Osteocyte (in vitro differentiated cells): ENCODE measurements at regions not wholly inside any gene's neighbourhood (a gene's known extent, or its start where the extent isn't known, plus 50 kb on each side); places are given as distances from the start of the nearest gene placed in this dataset.

ENCODE experiments used
- DNase-seq: peaks from one replicate; pipeline ENCODE4 v3.0.0; 2021; ENCODE audit warnings: mixed read lengths; ENCODE audit not compliant: unreplicated experiment; ENCODE audit errors: extremely low spot score
- H3K27ac Mint-ChIP-seq: one replicate; pipeline ENCODE4 v1.8.0; 2021; ENCODE audit warnings: mild to moderate bottlenecking, mixed read lengths; ENCODE audit not compliant: unreplicated experiment
- H3K27me3 Mint-ChIP-seq: one replicate; pipeline ENCODE4 v1.8.0; 2021; ENCODE audit warnings: mixed read lengths; ENCODE audit not compliant: unreplicated experiment
- H3K36me3 Mint-ChIP-seq: one replicate; pipeline ENCODE4 v1.8.0; 2021; ENCODE audit warnings: mixed read lengths; ENCODE audit not compliant: unreplicated experiment
- H3K4me1 Mint-ChIP-seq: one replicate; pipeline ENCODE4 v1.8.0; 2021; ENCODE audit warnings: mixed read lengths; ENCODE audit not compliant: unreplicated experiment
- H3K4me3 Mint-ChIP-seq: one replicate; pipeline ENCODE4 v1.8.0; 2021; ENCODE audit warnings: mild to moderate bottlenecking, moderate library complexity, mixed read lengths; ENCODE audit not compliant: unreplicated experiment
- H3K9me3 Mint-ChIP-seq: one replicate; pipeline ENCODE4 v1.8.0; 2021; ENCODE audit warnings: mixed read lengths; ENCODE audit not compliant: unreplicated experiment
- TF ChIP-seq, protein P1 (sequence below): fragments of 200-600 bp; sonication (generic); IDR thresholded peaks from 2 replicates; pipeline ENCODE4 v1.5.0; 2021; ENCODE audit warnings: antibody characterized with exemption, mild to moderate bottlenecking, moderate library complexity

DNA sequence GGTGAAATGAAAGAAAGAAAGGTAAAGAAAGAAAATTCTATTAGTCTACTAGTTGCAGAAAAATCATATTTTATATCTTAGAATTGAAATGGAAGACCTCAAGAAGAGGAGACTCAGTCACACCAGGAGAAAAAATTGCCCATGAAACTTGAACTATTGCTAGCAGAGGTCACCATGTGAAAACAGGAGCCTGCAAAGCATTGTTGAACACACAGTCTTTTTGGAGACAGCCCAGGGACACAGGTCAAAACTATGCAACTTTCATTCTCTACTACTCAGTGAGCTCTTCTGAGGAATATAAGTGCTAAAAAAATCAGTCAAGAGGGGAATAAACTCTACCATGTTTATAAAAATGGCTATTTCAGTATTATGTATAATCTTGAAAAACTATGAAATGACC, 89.8 kb upstream of the TENT5A start:
- Mint-ChIP-seq H3K36me3 (no peaks in the 10 kb centered on the region), H3K4me1 (peaks cover 24% of the 10 kb centered on the region), H3K27me3 (no peaks in the 10 kb centered on the region), H3K27ac (peak overlapping the region; percentile 56), H3K9me3 (peaks cover 12% of the 10 kb centered on the region), H3K4me3 (no peak overlapping the region)
- no peak for DNase-seq
- TF ChIP-seq, protein P1, sequence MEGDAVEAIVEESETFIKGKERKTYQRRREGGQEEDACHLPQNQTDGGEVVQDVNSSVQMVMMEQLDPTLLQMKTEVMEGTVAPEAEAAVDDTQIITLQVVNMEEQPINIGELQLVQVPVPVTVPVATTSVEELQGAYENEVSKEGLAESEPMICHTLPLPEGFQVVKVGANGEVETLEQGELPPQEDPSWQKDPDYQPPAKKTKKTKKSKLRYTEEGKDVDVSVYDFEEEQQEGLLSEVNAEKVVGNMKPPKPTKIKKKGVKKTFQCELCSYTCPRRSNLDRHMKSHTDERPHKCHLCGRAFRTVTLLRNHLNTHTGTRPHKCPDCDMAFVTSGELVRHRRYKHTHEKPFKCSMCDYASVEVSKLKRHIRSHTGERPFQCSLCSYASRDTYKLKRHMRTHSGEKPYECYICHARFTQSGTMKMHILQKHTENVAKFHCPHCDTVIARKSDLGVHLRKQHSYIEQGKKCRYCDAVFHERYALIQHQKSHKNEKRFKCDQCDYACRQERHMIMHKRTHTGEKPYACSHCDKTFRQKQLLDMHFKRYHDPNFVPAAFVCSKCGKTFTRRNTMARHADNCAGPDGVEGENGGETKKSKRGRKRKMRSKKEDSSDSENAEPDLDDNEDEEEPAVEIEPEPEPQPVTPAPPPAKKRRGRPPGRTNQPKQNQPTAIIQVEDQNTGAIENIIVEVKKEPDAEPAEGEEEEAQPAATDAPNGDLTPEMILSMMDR, result no peak

DNA sequence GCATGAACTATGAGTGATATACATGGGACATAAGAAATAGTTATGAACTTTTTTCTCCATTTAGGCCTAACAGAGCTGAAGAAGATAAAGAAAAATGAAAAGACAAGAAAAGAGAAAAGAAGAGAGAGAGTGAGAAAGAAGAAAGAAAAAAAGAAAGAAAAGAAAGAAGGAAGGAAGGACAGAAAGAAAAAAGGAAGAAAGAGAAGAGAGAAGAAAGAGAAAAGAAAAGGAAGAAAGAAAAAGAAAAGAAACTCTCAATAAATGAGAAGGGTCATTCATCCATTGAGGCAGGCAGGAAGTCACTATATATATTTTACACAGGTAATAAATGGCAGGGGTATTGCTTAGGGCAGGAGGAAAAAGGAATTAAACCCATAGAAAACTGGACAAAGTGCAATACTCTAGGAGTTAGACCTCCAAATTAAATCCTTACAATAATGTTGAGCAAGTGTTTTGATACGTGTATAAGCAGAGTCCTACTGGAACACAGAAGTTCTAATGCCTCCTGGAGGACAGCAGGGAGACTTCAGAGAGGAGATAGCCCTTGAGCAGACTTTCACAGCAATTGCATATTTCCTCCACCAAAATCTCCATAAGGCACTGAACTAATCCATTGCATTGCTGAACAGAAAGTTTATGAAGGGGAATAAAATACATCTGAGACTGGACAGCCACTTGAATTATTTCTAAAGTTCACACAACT, 86.4 kb upstream of the TENT5A start:
- Mint-ChIP-seq H3K36me3 (no peaks in the 10 kb centered on the region), H3K27me3 (no peaks in the 10 kb centered on the region), H3K27ac (no peak overlapping the region), H3K4me1 (peaks cover 29% of the 10 kb centered on the region), H3K4me3 (no peak overlapping the region), H3K9me3 (peaks cover 8% of the 10 kb centered on the region)
- TF ChIP-seq, protein P1, result no peak
- DNase-seq, result no peak

DNA sequence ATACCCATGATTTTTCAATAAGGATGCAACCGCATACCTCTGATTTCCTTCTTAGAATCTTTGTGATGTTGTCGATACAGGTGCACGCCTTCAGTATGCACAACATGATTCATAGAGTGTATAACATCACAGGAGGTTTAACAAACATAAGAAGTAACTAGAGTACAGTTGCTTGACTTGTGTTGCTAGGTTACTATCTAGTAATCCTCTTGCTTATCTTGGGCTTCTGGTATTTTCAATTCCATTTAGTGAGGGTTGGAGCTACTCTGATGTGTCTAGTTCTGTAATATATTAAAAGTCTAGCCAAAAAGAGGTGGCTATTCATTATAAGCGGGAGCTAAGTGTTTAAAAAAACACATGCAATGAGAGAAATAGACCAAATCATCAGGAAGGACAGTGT, 85.5 kb upstream of the TENT5A start:
- H3K36me3 Mint-ChIP-seq, result no peaks in the 10 kb centered on the region
- TF ChIP-seq, protein P1, result no peak
- peaks cover 25% of the 10 kb centered on the region for H3K4me1 Mint-ChIP-seq
- H3K4me3 Mint-ChIP-seq, result no peak overlapping the region
- H3K9me3 Mint-ChIP-seq, result peaks cover 5% of the 10 kb centered on the region
- H3K27me3 Mint-ChIP-seq, result no peaks in the 10 kb centered on the region
- no peak overlapping the region for H3K27ac Mint-ChIP-seq
- no peak for DNase-seq

DNA sequence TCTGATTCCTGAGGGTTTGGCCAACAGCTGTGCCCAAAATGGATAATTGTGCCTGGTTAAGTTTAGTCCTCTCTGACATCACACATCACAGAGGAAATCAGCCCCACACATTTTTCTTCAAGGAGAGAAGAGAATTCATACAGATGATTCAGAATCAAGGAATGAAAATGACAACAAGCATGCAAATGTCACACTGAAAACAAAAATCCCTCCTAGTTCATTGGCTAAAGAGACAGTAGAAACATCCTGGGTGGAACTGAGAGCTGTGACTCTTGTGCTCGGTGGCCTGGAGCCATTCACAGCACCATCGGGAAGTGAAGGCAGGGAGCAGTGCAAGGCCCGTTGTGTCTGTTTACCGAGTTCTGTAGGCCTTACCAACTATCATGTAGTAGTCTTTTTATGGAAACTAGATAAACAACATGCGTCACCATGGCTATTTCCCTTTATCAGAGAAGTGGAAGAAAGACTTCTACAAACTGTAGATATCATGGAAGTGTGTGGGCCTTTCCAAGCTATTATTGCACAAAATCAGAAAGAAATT, 81.7 kb upstream of the TENT5A start:
- H3K27me3 Mint-ChIP-seq, result no peaks in the 10 kb centered on the region
- H3K4me3 Mint-ChIP-seq, result peak overlapping the region; percentile 22
- TF ChIP-seq, protein P1, result no peak
- peaks cover 5% of the 10 kb centered on the region for H3K9me3 Mint-ChIP-seq
- peak overlapping the region; percentile 86 for H3K27ac Mint-ChIP-seq
- peaks cover 14% of the 10 kb centered on the region for H3K4me1 Mint-ChIP-seq
- no peaks in the 10 kb centered on the region for H3K36me3 Mint-ChIP-seq
- no peak for DNase-seq

DNA sequence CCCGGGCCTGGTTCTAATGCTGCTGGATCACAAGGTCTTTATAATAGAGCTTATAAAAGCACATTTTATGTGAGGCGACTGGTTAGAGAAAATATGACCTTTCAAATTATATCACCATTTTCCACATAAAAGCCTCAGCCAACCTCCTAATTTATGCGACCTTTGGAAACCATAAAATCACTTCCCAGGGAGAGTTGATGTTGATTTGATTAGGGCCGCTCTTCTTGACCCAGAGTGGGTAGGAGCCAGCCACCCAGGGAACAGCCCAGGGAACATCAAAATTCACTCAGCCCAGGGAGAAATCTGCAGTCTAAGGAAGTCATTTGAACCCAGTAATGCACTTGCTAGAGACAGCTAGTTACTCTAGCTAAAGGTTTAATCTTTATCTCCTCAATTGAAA, 79.8 kb upstream of the TENT5A start:
- no peaks in the 10 kb centered on the region for H3K36me3 Mint-ChIP-seq
- no peaks in the 10 kb centered on the region for H3K27me3 Mint-ChIP-seq
- no peak for DNase-seq
- H3K27ac Mint-ChIP-seq, result no peak overlapping the region
- peaks cover 14% of the 10 kb centered on the region for H3K4me1 Mint-ChIP-seq
- H3K9me3 Mint-ChIP-seq, result peaks cover 5% of the 10 kb centered on the region
- H3K4me3 Mint-ChIP-seq, result no peak overlapping the region
- TF ChIP-seq, protein P1, result no peak
